Tibial nerve (tissue), 4 donors: ENCODE measurements at regions not wholly inside any gene's neighbourhood (a gene's known extent, or its start where the extent isn't known, plus 50 kb on each side); places are given as distances from the start of the nearest gene placed in this dataset.

Experiments
- EP300 ChIP-seq, 2 donors: sonication (generic); formaldehyde crosslinking; IDR thresholded peaks; one replicate each; pipeline ENCODE4 v1.6.1; 2017; ENCODE audit warnings: antibody characterized with exemption in 2 of 2, mild to moderate bottlenecking in 1 of 2
- POLR2A ChIP-seq, 2 donors: fragments of 450-650 bp; IDR thresholded peaks; one replicate each; pipeline ENCODE4 v1.6.1; 2017; ENCODE audit warnings: antibody characterized with exemption in 2 of 2, mild to moderate bottlenecking in 2 of 2, moderate library complexity in 2 of 2
- TF ChIP-seq, protein P1 (sequence below), 5 experiments: fragments of 200-600 bp in 3 of 5; fragments of 450-650 bp in 2 of 5; sonication (generic) in 3 of 5; IDR thresholded peaks; one replicate each; pipeline ENCODE4 v1.5.1; 2016 to 2019; ENCODE audit warnings: antibody characterized with exemption in 5 of 5, mild to moderate bottlenecking in 3 of 5, moderate library complexity in 2 of 5

DNA sequence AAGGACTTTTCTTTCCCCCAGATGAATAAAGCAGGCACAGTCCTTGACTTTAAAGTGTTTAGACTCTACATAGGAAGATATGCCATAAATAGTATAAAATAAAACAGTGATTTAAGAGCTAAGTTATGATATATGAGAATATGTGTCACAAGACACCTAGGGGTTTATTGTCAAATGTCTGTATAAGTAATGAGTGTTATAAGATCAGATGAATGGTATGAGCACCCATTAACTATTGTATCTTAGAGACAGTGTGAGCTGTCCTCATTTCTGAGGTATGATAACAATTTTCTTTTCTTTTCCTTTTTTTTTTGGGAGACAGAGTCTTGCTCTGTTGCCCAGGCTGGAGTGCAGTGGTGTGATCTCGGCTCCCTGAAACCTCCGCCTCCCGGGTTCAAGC lies 365.3 kb downstream of the RND3 start:
- TF ChIP-seq POLR2A (IDR thresholded peaks at IDR 0.05): no peak
- TF ChIP-seq, protein P1, sequence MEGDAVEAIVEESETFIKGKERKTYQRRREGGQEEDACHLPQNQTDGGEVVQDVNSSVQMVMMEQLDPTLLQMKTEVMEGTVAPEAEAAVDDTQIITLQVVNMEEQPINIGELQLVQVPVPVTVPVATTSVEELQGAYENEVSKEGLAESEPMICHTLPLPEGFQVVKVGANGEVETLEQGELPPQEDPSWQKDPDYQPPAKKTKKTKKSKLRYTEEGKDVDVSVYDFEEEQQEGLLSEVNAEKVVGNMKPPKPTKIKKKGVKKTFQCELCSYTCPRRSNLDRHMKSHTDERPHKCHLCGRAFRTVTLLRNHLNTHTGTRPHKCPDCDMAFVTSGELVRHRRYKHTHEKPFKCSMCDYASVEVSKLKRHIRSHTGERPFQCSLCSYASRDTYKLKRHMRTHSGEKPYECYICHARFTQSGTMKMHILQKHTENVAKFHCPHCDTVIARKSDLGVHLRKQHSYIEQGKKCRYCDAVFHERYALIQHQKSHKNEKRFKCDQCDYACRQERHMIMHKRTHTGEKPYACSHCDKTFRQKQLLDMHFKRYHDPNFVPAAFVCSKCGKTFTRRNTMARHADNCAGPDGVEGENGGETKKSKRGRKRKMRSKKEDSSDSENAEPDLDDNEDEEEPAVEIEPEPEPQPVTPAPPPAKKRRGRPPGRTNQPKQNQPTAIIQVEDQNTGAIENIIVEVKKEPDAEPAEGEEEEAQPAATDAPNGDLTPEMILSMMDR (IDR thresholded peaks at IDR 0.05): no peak
- TF ChIP-seq EP300 (IDR thresholded peaks at IDR 0.05): no peak
